Vagina (tissue), 2 donors: ENCODE measurements at regions not wholly inside any gene's neighbourhood (a gene's known extent, or its start where the extent isn't known, plus 50 kb on each side); places are given as distances from the start of the nearest gene placed in this dataset.

Experiments used
- POLR2A ChIP-seq, 2 donors: fragments of 450-650 bp; IDR thresholded peaks; one replicate each; pipeline ENCODE4 v1.6.1; 2017; ENCODE audit warnings: antibody characterized with exemption in 2 of 2, mild to moderate bottlenecking in 2 of 2, moderate library complexity in 2 of 2
- POLR2AphosphoS5 ChIP-seq, 2 donors: sonication (generic); formaldehyde crosslinking; IDR thresholded peaks; one replicate each; pipeline ENCODE4 v1.9.0; 2017; ENCODE audit warnings: antibody characterized with exemption in 2 of 2, mild to moderate bottlenecking in 2 of 2, low read depth in 1 of 2; ENCODE audit not compliant: insufficient read depth in 1 of 2
- TF ChIP-seq, protein P1 (sequence below), 3 experiments: fragments of 450-650 bp in 2 of 3; fragments of 200-600 bp in 1 of 3; sonication (generic) in 1 of 3; IDR thresholded peaks; one replicate each; pipeline ENCODE4 v1.5.1; 2017 to 2019; ENCODE audit warnings: antibody characterized with exemption in 3 of 3, mild to moderate bottlenecking in 2 of 3, moderate library complexity in 2 of 3

DNA sequence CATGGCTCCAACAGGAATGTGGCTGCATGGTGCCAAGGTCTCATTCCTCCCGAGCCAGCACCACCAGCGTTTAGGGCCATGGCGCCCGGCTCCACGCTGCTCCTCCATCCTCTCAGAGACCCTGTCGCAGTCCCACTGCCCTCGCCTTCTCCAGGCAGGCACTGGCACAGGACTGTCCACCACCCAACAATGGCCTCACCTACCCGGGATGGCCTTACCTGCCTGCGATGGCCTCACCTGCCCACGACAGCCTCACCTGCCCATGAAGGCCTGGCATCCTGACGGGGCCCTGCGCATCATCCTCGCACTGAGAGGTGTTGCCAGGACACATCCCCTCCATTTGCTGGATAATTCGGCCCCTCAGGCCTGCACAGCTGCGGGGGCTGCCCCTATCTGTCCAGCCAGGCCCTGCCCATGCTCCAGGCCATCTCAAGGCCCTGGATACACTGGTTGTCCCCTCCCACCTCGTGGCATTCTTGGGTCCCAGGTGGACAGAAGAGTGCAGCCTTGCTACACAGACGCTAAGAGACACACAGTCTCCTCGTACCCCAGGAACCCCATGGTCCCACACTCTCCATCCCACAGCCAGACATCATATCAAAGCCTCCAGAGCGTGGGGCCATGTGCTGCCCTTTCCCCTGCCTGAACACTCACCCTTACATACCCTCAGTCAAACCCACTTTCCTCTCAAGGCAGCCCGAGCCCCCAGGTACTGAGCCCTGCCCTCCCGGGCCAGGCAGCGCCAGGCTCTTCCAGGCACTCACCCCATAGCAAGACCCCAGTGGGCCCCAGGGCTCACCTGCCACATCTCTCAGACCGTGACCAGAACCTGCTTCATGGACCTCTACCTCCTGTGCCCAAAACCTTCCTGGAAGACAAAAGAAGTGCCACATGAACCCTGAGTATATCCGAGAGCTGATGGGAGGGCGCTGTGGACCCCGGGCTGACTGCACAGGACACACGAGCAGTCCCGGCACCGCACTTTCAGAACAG lies 268.6 kb downstream of the EIPR1 start:
- TF ChIP-seq, protein P1, sequence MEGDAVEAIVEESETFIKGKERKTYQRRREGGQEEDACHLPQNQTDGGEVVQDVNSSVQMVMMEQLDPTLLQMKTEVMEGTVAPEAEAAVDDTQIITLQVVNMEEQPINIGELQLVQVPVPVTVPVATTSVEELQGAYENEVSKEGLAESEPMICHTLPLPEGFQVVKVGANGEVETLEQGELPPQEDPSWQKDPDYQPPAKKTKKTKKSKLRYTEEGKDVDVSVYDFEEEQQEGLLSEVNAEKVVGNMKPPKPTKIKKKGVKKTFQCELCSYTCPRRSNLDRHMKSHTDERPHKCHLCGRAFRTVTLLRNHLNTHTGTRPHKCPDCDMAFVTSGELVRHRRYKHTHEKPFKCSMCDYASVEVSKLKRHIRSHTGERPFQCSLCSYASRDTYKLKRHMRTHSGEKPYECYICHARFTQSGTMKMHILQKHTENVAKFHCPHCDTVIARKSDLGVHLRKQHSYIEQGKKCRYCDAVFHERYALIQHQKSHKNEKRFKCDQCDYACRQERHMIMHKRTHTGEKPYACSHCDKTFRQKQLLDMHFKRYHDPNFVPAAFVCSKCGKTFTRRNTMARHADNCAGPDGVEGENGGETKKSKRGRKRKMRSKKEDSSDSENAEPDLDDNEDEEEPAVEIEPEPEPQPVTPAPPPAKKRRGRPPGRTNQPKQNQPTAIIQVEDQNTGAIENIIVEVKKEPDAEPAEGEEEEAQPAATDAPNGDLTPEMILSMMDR (IDR thresholded peaks at IDR 0.05), result no peak
- TF ChIP-seq POLR2AphosphoS5 (IDR thresholded peaks at IDR 0.05; ENCODE audit: insufficient read depth in 1 of 2, low read depth in 1 of 2) (no peak), POLR2A (IDR thresholded peaks at IDR 0.05) (no peak)
